MCF 10A (cell line): ENCODE measurements at regions not wholly inside any gene's neighbourhood (a gene's known extent, or its start where the extent isn't known, plus 50 kb on each side); places are given as distances from the start of the nearest gene placed in this dataset.

ENCODE experiments used
- BruUV-seq: library from RNA; stranded (reverse); fragments of 400-500 nt; replicated peaks from 2 replicates; lab custom pipeline; 2021; lab: Mats Ljungman, UMichigan
- CTCF ChIA-PET: fragments of 300-600 bp; sonication (Branson Sonifier 250); formaldehyde crosslinking; extraction: SDS; loops from one replicate; lab custom pipeline; 2021; ENCODE audit warnings: antibody characterized with exemption, inconsistent platforms; lab: Yijun Ruan, JAX
- POLR2A ChIA-PET: fragments of 300-600, 350-650 bp; sonication (Branson Sonifier 250); formaldehyde crosslinking; extraction: SDS; loops from one replicate; lab custom pipeline; 2020; ENCODE audit warnings: antibody characterized with exemption, inconsistent platforms; lab: Yijun Ruan, JAX
- DNase-seq: peaks from one replicate; pipeline ENCODE4 v3.0.0-alpha.2; 2018; ENCODE audit not compliant: unreplicated experiment
- H3K27ac Mint-ChIP-seq: one replicate; pipeline ENCODE4 v1.8.0; 2022; ENCODE audit warnings: mild to moderate bottlenecking, low read depth, mixed read lengths; ENCODE audit not compliant: unreplicated experiment
- H3K27me3 Mint-ChIP-seq: one replicate; pipeline ENCODE4 v1.8.0; 2022; ENCODE audit warnings: mixed read lengths; ENCODE audit not compliant: insufficient read depth, unreplicated experiment
- H3K36me3 Mint-ChIP-seq: one replicate; pipeline ENCODE4 v1.8.0; 2022; ENCODE audit warnings: mild to moderate bottlenecking, moderate library complexity, mixed read lengths; ENCODE audit not compliant: insufficient read depth, unreplicated experiment
- H3K4me1 Mint-ChIP-seq: one replicate; pipeline ENCODE4 v1.8.0; 2022; ENCODE audit warnings: mixed read lengths; ENCODE audit not compliant: insufficient read depth, unreplicated experiment
- H3K4me3 Mint-ChIP-seq: one replicate; pipeline ENCODE4 v1.8.0; 2022; ENCODE audit warnings: mild to moderate bottlenecking, moderate library complexity, mixed read lengths; ENCODE audit not compliant: unreplicated experiment
- H3K9me3 Mint-ChIP-seq: one replicate; pipeline ENCODE4 v1.8.0; 2022; ENCODE audit warnings: mixed read lengths; ENCODE audit not compliant: unreplicated experiment
- CTCF ChIP-seq: fragments of 200-600 bp; IDR thresholded peaks from one replicate; pipeline ENCODE4 v1.8.0; 2022; ENCODE audit warnings: antibody characterized with exemption, mild to moderate bottlenecking; ENCODE audit not compliant: unreplicated experiment
- intact Hi-C: fragments of 100-400 bp; cut with micrococcal nuclease; formaldehyde crosslinking; loops from 2 replicates; pipeline ENCODE4 v1.14.1; 2022

DNA sequence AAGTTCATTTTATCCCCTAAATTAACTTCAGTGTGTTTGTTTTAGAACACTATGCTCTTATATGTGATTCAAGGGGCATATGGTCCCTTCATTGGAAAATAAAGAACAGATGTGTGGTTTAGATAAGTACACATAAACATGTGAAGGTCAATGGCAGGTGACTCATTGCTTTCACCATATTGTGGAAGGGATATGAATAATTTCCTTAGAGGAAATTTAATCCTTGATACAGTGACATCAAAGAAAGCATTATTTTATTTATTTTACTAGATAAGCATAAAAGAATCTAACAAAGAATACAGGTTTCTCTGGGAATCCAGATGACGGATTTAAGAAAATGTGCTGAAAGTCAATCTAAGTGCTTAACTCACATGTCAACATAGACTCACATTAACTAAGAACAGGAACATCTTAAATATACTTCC is 373.5 kb downstream of the KCTD12 start:
- no peaks in the 10 kb centered on the region for H3K27me3 Mint-ChIP-seq
- no peaks in the 10 kb centered on the region for H3K9me3 Mint-ChIP-seq
- no peak overlapping the region for H3K4me3 Mint-ChIP-seq
- H3K36me3 Mint-ChIP-seq, result no peaks in the 10 kb centered on the region
- DNase-seq, result peak; percentile 74
- no peak for TF ChIP-seq CTCF
- ChIA-PET POLR2A (interaction anchor here (0.6 kb wide), 1 partner anchor 195 kb away, joined by 3 read pairs; no protein-coding TSS in a partner anchor), CTCF (no interaction called here)
- no peak overlapping the region for H3K27ac Mint-ChIP-seq
- intact Hi-C loops, result no loop called here
- H3K4me1 Mint-ChIP-seq, result peaks cover 20% of the 10 kb centered on the region
- no TSS peak for BruUV-seq

GRCh38 chr13:76505437-76505836 is 380.8 kb downstream of the KCTD12 start:
- ChIA-PET POLR2A (interaction anchor here (0.6 kb wide), 1 partner anchor 595 kb away, joined by 3 read pairs; no protein-coding TSS in a partner anchor), CTCF (no interaction called here)
- no peak for TF ChIP-seq CTCF
- intact Hi-C loops, result no loop called here
- no TSS peak for BruUV-seq
- Mint-ChIP-seq H3K27me3 (no peaks in the 10 kb centered on the region), H3K36me3 (no peaks in the 10 kb centered on the region), H3K4me3 (no peak overlapping the region), H3K27ac (no peak overlapping the region), H3K4me1 (no peaks in the 10 kb centered on the region), H3K9me3 (no peaks in the 10 kb centered on the region)
- DNase-seq, result no peak

- intact Hi-C loops, result no loop called here
- ChIA-PET CTCF (interaction anchor here (2.9 kb wide), 1 partner anchor 633 kb away, joined by 7 read pairs; no protein-coding TSS in a partner anchor), POLR2A (no interaction called here)
- no peak for TF ChIP-seq CTCF
- H3K36me3 Mint-ChIP-seq, result no peaks in the 10 kb centered on the region
- DNase-seq, result no peak
- BruUV-seq, result no TSS peak
- no peak overlapping the region for H3K4me3 Mint-ChIP-seq
- no peak overlapping the region for H3K27ac Mint-ChIP-seq
- no peaks in the 10 kb centered on the region for H3K27me3 Mint-ChIP-seq
- H3K4me1 Mint-ChIP-seq, result no peaks in the 10 kb centered on the region
- no peaks in the 10 kb centered on the region for H3K9me3 Mint-ChIP-seq
Observed at GRCh38 chr13:76503766-76504165, 382.4 kb downstream of the KCTD12 start.

GRCh38 chr13:76503291-76503690 is 382.9 kb downstream of the KCTD12 start:
- Mint-ChIP-seq H3K27me3 (no peaks in the 10 kb centered on the region), H3K27ac (no peak overlapping the region)

More at GRCh38 chr13:76503291-76503690, 382.9 kb downstream of the KCTD12 start:
- BruUV-seq, result no TSS peak
- H3K4me3 Mint-ChIP-seq, result no peak overlapping the region
- CTCF ChIA-PET, result interaction anchor here (2.9 kb wide), 1 partner anchor 633 kb away, joined by 7 read pairs; no protein-coding TSS in a partner anchor
- DNase-seq, result no peak
- H3K9me3 Mint-ChIP-seq, result no peaks in the 10 kb centered on the region
- no peak for TF ChIP-seq CTCF
- POLR2A ChIA-PET, result no interaction called here
- no peaks in the 10 kb centered on the region for H3K4me1 Mint-ChIP-seq
- intact Hi-C loops, result no loop called here
- no peaks in the 10 kb centered on the region for H3K36me3 Mint-ChIP-seq
